A549 (cell line): ENCODE measurements at regions not wholly inside any gene's neighbourhood (a gene's known extent, or its start where the extent isn't known, plus 50 kb on each side); places are given as distances from the start of the nearest gene placed in this dataset.

ENCODE experiments used
- EP300 ChIP-seq, 2 experiments: fragments of >200 bp; sonication (Bioruptor Twin); formaldehyde crosslinking; IDR thresholded peaks; 2 replicates in 1 of 2; 3 replicates in 1 of 2; pipeline ENCODE4 v1.6.1; 2016 to 2017
- FOSB ChIP-seq: fragments of 250-450 bp; sonication (Bioruptor Pico); IDR thresholded peaks from 2 replicates; pipeline ENCODE4 v1.5.0; 2020; ENCODE audit warnings: mild to moderate bottlenecking, moderate library complexity
- HDAC2 ChIP-seq: fragments of 200-600 bp; sonication (generic); IDR thresholded peaks from 2 replicates; pipeline ENCODE4 v1.6.1; 2016
- JUNB ChIP-seq: fragments of >200 bp; sonication (Bioruptor Twin); formaldehyde crosslinking; IDR thresholded peaks from 2 replicates; pipeline ENCODE4 v1.6.1; 2016
- KDM1A ChIP-seq: fragments of 200-600 bp; sonication (generic); IDR thresholded peaks from 2 replicates; pipeline ENCODE4 v1.6.1; 2016; ENCODE audit warnings: low read depth, mild to moderate bottlenecking
- MAX ChIP-seq: IDR thresholded peaks from 2 replicates; pipeline ENCODE4 v1.6.1; 2012
- MAZ ChIP-seq: fragments of 150-350 bp; IDR thresholded peaks from 2 replicates; pipeline ENCODE4 v1.6.1; 2014; ENCODE audit warnings: antibody characterized with exemption, low read depth, low read length, borderline replicate concordance
- SMC3 ChIP-seq: fragments of >200 bp; sonication (Bioruptor Twin); formaldehyde crosslinking; IDR thresholded peaks from 3 replicates; pipeline ENCODE4 v1.6.1; 2018; ENCODE audit warnings: inconsistent platforms
- SREBF2 ChIP-seq: fragments of 450-650 bp; IDR thresholded peaks from 2 replicates; pipeline ENCODE4 v1.6.1; 2014; ENCODE audit warnings: mild to moderate bottlenecking, moderate library complexity
- USF2 ChIP-seq: fragments of 450-650 bp; IDR thresholded peaks from 2 replicates; pipeline ENCODE4 v1.6.1; 2014; ENCODE audit warnings: antibody characterized with exemption
- TF ChIP-seq, protein P1 (sequence below): fragments of >200 bp; sonication (Bioruptor Twin); formaldehyde crosslinking; IDR thresholded peaks from 3 replicates; pipeline ENCODE4 v1.5.1; 2016

DNA sequence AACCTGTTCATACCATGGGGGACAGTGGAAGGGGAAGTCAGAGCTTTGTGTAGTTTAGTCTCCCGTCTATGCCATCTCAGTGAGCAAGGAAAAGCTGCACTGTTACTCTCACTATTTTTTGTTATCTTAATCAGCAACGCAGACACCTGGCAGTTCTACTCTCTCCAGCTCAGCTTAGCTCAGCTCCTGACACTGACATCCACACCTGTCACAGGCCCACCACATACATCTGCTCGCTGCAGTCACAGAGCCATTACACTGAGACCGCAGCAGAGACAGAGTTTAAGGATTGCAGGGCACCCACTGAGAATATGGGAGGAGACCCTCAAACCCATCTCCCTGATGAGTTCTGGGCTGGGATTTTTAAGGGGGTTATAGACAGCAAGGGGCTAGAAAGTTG, 257.3 kb upstream of the AKR1E2 start:
- TF ChIP-seq, protein P1, sequence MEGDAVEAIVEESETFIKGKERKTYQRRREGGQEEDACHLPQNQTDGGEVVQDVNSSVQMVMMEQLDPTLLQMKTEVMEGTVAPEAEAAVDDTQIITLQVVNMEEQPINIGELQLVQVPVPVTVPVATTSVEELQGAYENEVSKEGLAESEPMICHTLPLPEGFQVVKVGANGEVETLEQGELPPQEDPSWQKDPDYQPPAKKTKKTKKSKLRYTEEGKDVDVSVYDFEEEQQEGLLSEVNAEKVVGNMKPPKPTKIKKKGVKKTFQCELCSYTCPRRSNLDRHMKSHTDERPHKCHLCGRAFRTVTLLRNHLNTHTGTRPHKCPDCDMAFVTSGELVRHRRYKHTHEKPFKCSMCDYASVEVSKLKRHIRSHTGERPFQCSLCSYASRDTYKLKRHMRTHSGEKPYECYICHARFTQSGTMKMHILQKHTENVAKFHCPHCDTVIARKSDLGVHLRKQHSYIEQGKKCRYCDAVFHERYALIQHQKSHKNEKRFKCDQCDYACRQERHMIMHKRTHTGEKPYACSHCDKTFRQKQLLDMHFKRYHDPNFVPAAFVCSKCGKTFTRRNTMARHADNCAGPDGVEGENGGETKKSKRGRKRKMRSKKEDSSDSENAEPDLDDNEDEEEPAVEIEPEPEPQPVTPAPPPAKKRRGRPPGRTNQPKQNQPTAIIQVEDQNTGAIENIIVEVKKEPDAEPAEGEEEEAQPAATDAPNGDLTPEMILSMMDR = no peak
- TF ChIP-seq MAZ = no peak
- no peak for TF ChIP-seq EP300 (IDR thresholded peaks at IDR 0.05)
- no peak for TF ChIP-seq USF2
- TF ChIP-seq JUNB = no peak
- no peak for TF ChIP-seq MAX
- no peak for TF ChIP-seq SMC3
- TF ChIP-seq SREBF2 = no peak
- no peak for TF ChIP-seq HDAC2
- no peak for TF ChIP-seq KDM1A
- no peak for TF ChIP-seq FOSB (CRISPR knock-in tag)
